Panc1 (cell line): ENCODE measurements at regions not wholly inside any gene's neighbourhood (a gene's known extent, or its start where the extent isn't known, plus 50 kb on each side); places are given as distances from the start of the nearest gene placed in this dataset.

Experiments
- CTCF ChIP-seq: fragments of 450-650 bp; IDR thresholded peaks from 2 replicates; pipeline ENCODE4 v1.5.1; 2017; ENCODE audit warnings: mild to moderate bottlenecking
- POLR2AphosphoS5 ChIP-seq: IDR thresholded peaks from 2 replicates; pipeline ENCODE4 v1.6.1; 2012; ENCODE audit warnings: mild to moderate bottlenecking, low read depth, low read length, moderate library complexity
- REST ChIP-seq, 2 experiments: IDR thresholded peaks; 2 replicates each; pipeline ENCODE4 v1.6.1; 2011 to 2012; ENCODE audit warnings: low read depth in 2 of 2, control low read depth in 1 of 2, low read length in 1 of 2, mild to moderate bottlenecking in 1 of 2, moderate library complexity in 1 of 2; ENCODE audit not compliant: insufficient read depth in 1 of 2

GRCh38 chr1:48160486-48161132 is 61.9 kb upstream of the SLC5A9 start:
- TF ChIP-seq CTCF: no peak
- no peak for TF ChIP-seq REST (IDR thresholded peaks at IDR 0.05; ENCODE audit: insufficient read depth in 1 of 2, low read depth in 2 of 2, low read length in 1 of 2)
- no peak for TF ChIP-seq POLR2AphosphoS5
